MM.1S (cell line): ENCODE measurements at regions not wholly inside any gene's neighbourhood (a gene's known extent, or its start where the extent isn't known, plus 50 kb on each side); places are given as distances from the start of the nearest gene placed in this dataset.

Source experiments
- DNase-seq: peaks from one replicate; pipeline ENCODE4 v3.0.0-alpha.2; 2015
- H2AFZ ChIP-seq: fragments of 300-600 bp; sonication (generic); 2 replicates; pipeline ENCODE4 v1.6.0; 2016; ENCODE audit warnings: antibody characterized with exemption, low read length
- H3F3A ChIP-seq: fragments of 300-600 bp; sonication (generic); 2 replicates; pipeline ENCODE4 v1.6.1; 2016; ENCODE audit warnings: mild to moderate bottlenecking, antibody characterized with exemption, low read length, moderate library complexity, mixed read lengths; ENCODE audit not compliant: insufficient read depth
- H3K27ac ChIP-seq: fragments of 300-600 bp; sonication (generic); 2 replicates; pipeline ENCODE4 v1.5.1; 2016; ENCODE audit warnings: mild to moderate bottlenecking, low read length
- H3K27me3 ChIP-seq: fragments of 300-600 bp; sonication (generic); replicated peaks from 2 replicates; pipeline ENCODE4 v1.6.0; 2016; ENCODE audit warnings: low read length; ENCODE audit not compliant: insufficient read depth
- H3K36me3 ChIP-seq: fragments of 300-600 bp; sonication (generic); replicated peaks from 2 replicates; pipeline ENCODE4 v1.6.1; 2016; ENCODE audit warnings: mild to moderate bottlenecking, low read length, mixed read lengths; ENCODE audit not compliant: insufficient read depth
- H3K4me1 ChIP-seq: fragments of 300-600 bp; sonication (generic); 2 replicates; pipeline ENCODE4 v1.6.1; 2016; ENCODE audit warnings: low read length, mixed read lengths
- H3K4me2 ChIP-seq: fragments of 300-600 bp; sonication (generic); 2 replicates; pipeline ENCODE4 v1.6.0; 2016; ENCODE audit warnings: low read depth, low read length
- H3K4me3 ChIP-seq: fragments of 300-600 bp; sonication (generic); 2 replicates; pipeline ENCODE4 v1.5.1; 2016; ENCODE audit warnings: low read length, mixed read lengths
- H3K79me2 ChIP-seq: fragments of 300-600 bp; sonication (generic); 2 replicates; pipeline ENCODE4 v1.6.1; 2016; ENCODE audit warnings: mixed run types, low read length, mixed read lengths
- H3K9ac ChIP-seq: fragments of 300-600 bp; sonication (generic); 2 replicates; pipeline ENCODE4 v1.6.1; 2016; ENCODE audit warnings: low read length, mixed read lengths
- H3K9me2 ChIP-seq: fragments of 300-600 bp; sonication (generic); replicated peaks from 2 replicates; pipeline ENCODE4 v1.6.1; 2016; ENCODE audit warnings: mild to moderate bottlenecking, low read length, mixed read lengths; ENCODE audit not compliant: insufficient read depth
- H3K9me3 ChIP-seq: fragments of 300-600 bp; sonication (generic); replicated peaks from 2 replicates; pipeline ENCODE4 v1.6.1; 2016; ENCODE audit warnings: mild to moderate bottlenecking, low read length, mixed read lengths; ENCODE audit not compliant: insufficient read depth
- H4K20me1 ChIP-seq: fragments of 300-600 bp; sonication (generic); 2 replicates; pipeline ENCODE4 v1.6.1; 2016; ENCODE audit warnings: mild to moderate bottlenecking, low read length, moderate library complexity, mixed read lengths; ENCODE audit not compliant: insufficient read depth
- CTCF ChIP-seq: fragments of 300-600 bp; sonication (generic); IDR thresholded peaks from 2 replicates; pipeline ENCODE4 v1.5.1; 2016; ENCODE audit warnings: antibody characterized with exemption, low read length, mixed read lengths
- EZH2 ChIP-seq: fragments of 300-600 bp; sonication (generic); optimal IDR thresholded peaks from 2 replicates; pipeline ENCODE3; 2017; ENCODE audit warnings: low read depth, mild to moderate bottlenecking, antibody characterized with exemption, low read length, mixed read lengths
- EZH2phosphoT487 ChIP-seq: fragments of 300-600 bp; sonication (generic); IDR thresholded peaks from 2 replicates; pipeline ENCODE4 v1.6.1; 2018; ENCODE audit warnings: antibody characterized with exemption, low read length

GRCh38 chr17:27384726-27385125 lies 71.5 kb upstream of the KSR1 start:
- H3K9me3 ChIP-seq: no peaks in the 10 kb centered on the region
- H3K9ac ChIP-seq: no peak overlapping the region
- peaks cover 7% of the 10 kb centered on the region for H3K4me1 ChIP-seq
- DNase-seq: no peak
- H3K27me3 ChIP-seq: 0 out of 2 replicates have a peak, but pooled peaks cover 5% of the 10 kb centered on the region
- H3F3A ChIP-seq: no peaks in the 10 kb centered on the region
- no peak overlapping the region for H3K4me2 ChIP-seq
- no peak overlapping the region for H2AFZ ChIP-seq
- H3K79me2 ChIP-seq: no peaks in the 10 kb centered on the region
- no peak overlapping the region for H3K4me3 ChIP-seq
- no peaks in the 10 kb centered on the region for H3K9me2 ChIP-seq
- H4K20me1 ChIP-seq: no peaks in the 10 kb centered on the region
- no peak overlapping the region for H3K27ac ChIP-seq
- no peaks in the 10 kb centered on the region for H3K36me3 ChIP-seq
- no peak for TF ChIP-seq CTCF
- no peak for TF ChIP-seq EZH2phosphoT487
- no peak for TF ChIP-seq EZH2

GRCh38 chr17:27385626-27386025 lies 70.6 kb upstream of the KSR1 start:
- Histone ChIP-seq H3K27me3 (0 out of 2 replicates have a peak, but pooled peaks cover 5% of the 10 kb centered on the region), H3K4me2 (no peak overlapping the region), H3K9me2 (no peaks in the 10 kb centered on the region), H3K27ac (no peak overlapping the region), H3K4me3 (no peak overlapping the region), H3K36me3 (no peaks in the 10 kb centered on the region), H3K4me1 (peaks cover 7% of the 10 kb centered on the region), H3K9me3 (no peaks in the 10 kb centered on the region), H3K9ac (no peak overlapping the region), H4K20me1 (no peaks in the 10 kb centered on the region), H3F3A (no peaks in the 10 kb centered on the region), H2AFZ (no peak overlapping the region), H3K79me2 (no peaks in the 10 kb centered on the region)
- TF ChIP-seq CTCF (no peak), EZH2 (no peak), EZH2phosphoT487 (no peak)
- no peak for DNase-seq

- no peaks in the 10 kb centered on the region for H4K20me1 ChIP-seq
- no peaks in the 10 kb centered on the region for H3K79me2 ChIP-seq
- peaks cover 7% of the 10 kb centered on the region for H3K4me1 ChIP-seq
- no peaks in the 10 kb centered on the region for H3K9me3 ChIP-seq
- no peak for DNase-seq
- no peak overlapping the region for H3K4me3 ChIP-seq
- no peak overlapping the region for H3K9ac ChIP-seq
- H3F3A ChIP-seq: no peaks in the 10 kb centered on the region
- H3K4me2 ChIP-seq: no peak overlapping the region
- H3K9me2 ChIP-seq: no peaks in the 10 kb centered on the region
- H3K27ac ChIP-seq: no peak overlapping the region
- H3K36me3 ChIP-seq: no peaks in the 10 kb centered on the region
- 0 out of 2 replicates have a peak, but pooled peaks cover 5% of the 10 kb centered on the region for H3K27me3 ChIP-seq
- H2AFZ ChIP-seq: no peak overlapping the region
- TF ChIP-seq EZH2phosphoT487 (no peak), EZH2 (no peak), CTCF (no peak)
Observed at GRCh38 chr17:27386206-27387075, 69.8 kb upstream of the KSR1 start.
